Naive thymus-derived CD8-positive, alpha-beta T cell (primary cell): ENCODE measurements at regions not wholly inside any gene's neighbourhood (a gene's known extent, or its start where the extent isn't known, plus 50 kb on each side); places are given as distances from the start of the nearest gene placed in this dataset.

Experiments used
- ATAC-seq, 2 donors: fragments of 150-1000 bp; cut with Tn5 transposase in 1 of 2; sonication (Bioruptor Pico), chemical (Tn5 transposase) in 1 of 2; 1 replicate in 1 of 2; 2 replicates in 1 of 2; pipeline ENCODE4 v1.10.0; 2021; ENCODE audit warnings: mild to moderate bottlenecking in 2 of 2, moderate library complexity in 2 of 2
- POLR2A ChIA-PET: fragments of 350-600 bp; sonication (Branson Sonifier 250); formaldehyde crosslinking; loops from one replicate; lab custom pipeline; 2021; ENCODE audit warnings: antibody characterized with exemption; lab: Charles Lee
- DNase-seq, 10 donors: peaks; one replicate each; pipeline versions ENCODE4 v3.0.0 to v3.0.0-alpha.2; 2020 to 2022
- H3K27ac Mint-ChIP-seq, 10 donors: one replicate each; pipeline ENCODE4 v1.8.0; 2020 to 2022; ENCODE audit warnings: mild to moderate bottlenecking in 10 of 10, mixed read lengths in 10 of 10, moderate library complexity in 4 of 10, inconsistent platforms in 1 of 10
- H3K27me3 Mint-ChIP-seq, 5 donors: one replicate each; pipeline ENCODE4 v1.8.0; 2021 to 2022; ENCODE audit warnings: mixed read lengths in 5 of 5
- H3K36me3 Mint-ChIP-seq, 3 donors: one replicate each; pipeline ENCODE4 v1.8.0; 2020 to 2022; ENCODE audit warnings: mixed read lengths in 3 of 3, mild to moderate bottlenecking in 2 of 3, inconsistent platforms in 1 of 3
- H3K4me1 Mint-ChIP-seq, 4 donors: one replicate each; pipeline ENCODE4 v1.8.0; 2021 to 2022; ENCODE audit warnings: mixed read lengths in 4 of 4
- H3K4me3 Mint-ChIP-seq, 10 donors: one replicate each; pipeline ENCODE4 v1.8.0; 2020 to 2022; ENCODE audit warnings: mild to moderate bottlenecking in 10 of 10, mixed read lengths in 10 of 10, moderate library complexity in 6 of 10, inconsistent platforms in 1 of 10
- H3K9me3 Mint-ChIP-seq, 9 donors: one replicate each; pipeline ENCODE4 v1.8.0; 2020 to 2022; ENCODE audit warnings: mixed read lengths in 9 of 9, mild to moderate bottlenecking in 3 of 9, inconsistent platforms in 1 of 9, moderate library complexity in 1 of 9

- ATAC-seq (no peak), DNase-seq (no peak)
- Mint-ChIP-seq H3K27me3 (peaks cover 22 to 46% (median 35%) of the 10 kb centered on the region in 5 donors), H3K36me3 (peaks cover 0 to 25% (median 19%) of the 10 kb centered on the region in 3 donors), H3K9me3 (peaks cover 11 to 30% (median 22%) of the 10 kb centered on the region in 9 donors), H3K4me1 (peaks cover 0 to 3% (median 0%) of the 10 kb centered on the region in 4 donors), H3K27ac (no peak overlapping the region), H3K4me3 (no peak overlapping the region)
- POLR2A ChIA-PET, result no interaction called here
These were observed 222.6 kb upstream of the NFE2L3 start for GRCh38 chr7:25929448-25929847.

GRCh38 chr7:25930492-25931048 lies 221.4 kb upstream of the NFE2L3 start:
- POLR2A ChIA-PET, result no interaction called here
- H3K4me3 Mint-ChIP-seq, result no peak overlapping the region
- H3K27ac Mint-ChIP-seq, result no peak overlapping the region
- H3K27me3 Mint-ChIP-seq, result peaks cover 26 to 57% (median 41%) of the 10 kb centered on the region in 5 donors
- peaks cover 0 to 32% (median 22%) of the 10 kb centered on the region in 3 donors for H3K36me3 Mint-ChIP-seq
- ATAC-seq, result no peak
- no peak for DNase-seq
- H3K4me1 Mint-ChIP-seq, result peaks cover 0 to 3% (median 0%) of the 10 kb centered on the region in 4 donors
- peaks cover 17 to 35% (median 31%) of the 10 kb centered on the region in 9 donors for H3K9me3 Mint-ChIP-seq

GRCh38 chr7:25931156-25931555 lies 220.8 kb upstream of the NFE2L3 start:
- ATAC-seq (no peak), DNase-seq (no peak)
- Mint-ChIP-seq H3K36me3 (peaks cover 0 to 32% (median 22%) of the 10 kb centered on the region in 3 donors), H3K4me1 (peaks cover 0 to 3% (median 0%) of the 10 kb centered on the region in 4 donors), H3K27ac (no peak overlapping the region), H3K4me3 (no peak overlapping the region), H3K27me3 (peaks cover 27 to 58% (median 41%) of the 10 kb centered on the region in 5 donors), H3K9me3 (peaks cover 19 to 37% (median 31%) of the 10 kb centered on the region in 9 donors)
- POLR2A ChIA-PET, result no interaction called here

GRCh38 chr7:25933921-25934320 lies 218.1 kb upstream of the NFE2L3 start:
- DNase-seq (no peak), ATAC-seq (no peak)
- Mint-ChIP-seq H3K4me3 (no peak overlapping the region), H3K27me3 (peaks cover 19 to 52% (median 29%) of the 10 kb centered on the region in 5 donors), H3K36me3 (peaks cover 0 to 28% (median 19%) of the 10 kb centered on the region in 3 donors), H3K9me3 (peaks cover 15 to 31% (median 27%) of the 10 kb centered on the region in 9 donors), H3K27ac (no peak overlapping the region), H3K4me1 (no peaks in the 10 kb centered on the region)
- POLR2A ChIA-PET, result no interaction called here

- Mint-ChIP-seq H3K9me3 (peaks cover 0 to 4% (median 1%) of the 10 kb centered on the region in 9 donors), H3K36me3 (no peaks in the 10 kb centered on the region), H3K4me3 (peak overlapping the region in 6 of 10 donors; percentile 4 to 34 (median 24)), H3K27ac (peak overlapping the region in 3 of 10 donors; percentile 27 to 52 (median 32)), H3K27me3 (peaks cover 11 to 53% (median 18%) of the 10 kb centered on the region in 5 donors), H3K4me1 (peaks cover 3 to 12% (median 10%) of the 10 kb centered on the region in 4 donors)
- DNase-seq, result no peak
- POLR2A ChIA-PET, result no interaction called here
- ATAC-seq, result no peak
These were observed 211.7 kb upstream of the NFE2L3 start for GRCh38 chr7:25940086-25940906.

- ATAC-seq, result no peak
- H3K4me3 Mint-ChIP-seq, result no peak overlapping the region
These were observed 207.1 kb upstream of the NFE2L3 start for GRCh38 chr7:25944777-25945515.

GRCh38 chr7:25945608-25946007 lies 206.4 kb upstream of the NFE2L3 start:
- H3K36me3 Mint-ChIP-seq, result no peaks in the 10 kb centered on the region
- H3K9me3 Mint-ChIP-seq, result no peaks in the 10 kb centered on the region
- no peak overlapping the region for H3K4me3 Mint-ChIP-seq
- peaks cover 12 to 25% (median 21%) of the 10 kb centered on the region in 4 donors for H3K4me1 Mint-ChIP-seq
- DNase-seq, result no peak
- POLR2A ChIA-PET, result no interaction called here
- no peak for ATAC-seq
- H3K27me3 Mint-ChIP-seq, result peaks cover 12 to 54% (median 16%) of the 10 kb centered on the region in 5 donors
- H3K27ac Mint-ChIP-seq, result no peak overlapping the region

More at GRCh38 chr7:25944777-25945515, 207.1 kb upstream of the NFE2L3 start:
- no peak for DNase-seq
- Mint-ChIP-seq H3K36me3 (no peaks in the 10 kb centered on the region), H3K27me3 (peaks cover 15 to 61% (median 16%) of the 10 kb centered on the region in 5 donors), H3K27ac (peak overlapping the region in 1 of 10 donors; percentile 24), H3K4me1 (peaks cover 12 to 24% (median 21%) of the 10 kb centered on the region in 4 donors), H3K9me3 (no peaks in the 10 kb centered on the region)
- POLR2A ChIA-PET, result no interaction called here

- Mint-ChIP-seq H3K27me3 (peaks cover 10 to 49% (median 16%) of the 10 kb centered on the region in 5 donors), H3K9me3 (no peaks in the 10 kb centered on the region), H3K4me3 (no peak overlapping the region), H3K36me3 (no peaks in the 10 kb centered on the region), H3K4me1 (peaks cover 11 to 25% (median 18%) of the 10 kb centered on the region in 4 donors), H3K27ac (peak overlapping the region in 1 of 10 donors; percentile 3)
- ATAC-seq (no peak), DNase-seq (no peak)
- POLR2A ChIA-PET, result no interaction called here
These were observed 205.8 kb upstream of the NFE2L3 start for GRCh38 chr7:25946181-25946580.

- Mint-ChIP-seq H3K27me3 (peaks cover 10 to 42% (median 16%) of the 10 kb centered on the region in 5 donors), H3K9me3 (no peaks in the 10 kb centered on the region), H3K4me1 (peaks cover 11 to 26% (median 22%) of the 10 kb centered on the region in 4 donors), H3K36me3 (no peaks in the 10 kb centered on the region), H3K27ac (peak overlapping the region in 1 of 10 donors; percentile 8), H3K4me3 (no peak overlapping the region)
- DNase-seq, result no peak
- no peak for ATAC-seq
- POLR2A ChIA-PET, result no interaction called here
These were observed 204.1 kb upstream of the NFE2L3 start for GRCh38 chr7:25947669-25948516.

GRCh38 chr7:25949736-25950487 lies 202.1 kb upstream of the NFE2L3 start:
- ATAC-seq (no peak), DNase-seq (peak in 4 of 10 donors; percentile 9 to 27 (median 20))
- POLR2A ChIA-PET, result no interaction called here
- H3K4me3 Mint-ChIP-seq, result peak overlapping the region; percentile 77 to 94 (median 87)
- H3K27ac Mint-ChIP-seq, result peak overlapping the region in 7 of 10 donors; percentile 25 to 89 (median 67)
- no peaks in the 10 kb centered on the region for H3K9me3 Mint-ChIP-seq
- H3K27me3 Mint-ChIP-seq, result peaks cover 2 to 39% (median 14%) of the 10 kb centered on the region in 5 donors
- peaks cover 11 to 26% (median 22%) of the 10 kb centered on the region in 4 donors for H3K4me1 Mint-ChIP-seq
- no peaks in the 10 kb centered on the region for H3K36me3 Mint-ChIP-seq
